DMS53 (cell line): ENCODE measurements at regions not wholly inside any gene's neighbourhood (a gene's known extent, or its start where the extent isn't known, plus 50 kb on each side); places are given as distances from the start of the nearest gene placed in this dataset.
A peak's percentile ranks its signal among the peaks of the same experiment; 100 is the strongest.

Source experiments
- DNase-seq: peaks from one replicate; lab custom pipeline; 2025; lab: John Stamatoyannopoulos, UW

DNA sequence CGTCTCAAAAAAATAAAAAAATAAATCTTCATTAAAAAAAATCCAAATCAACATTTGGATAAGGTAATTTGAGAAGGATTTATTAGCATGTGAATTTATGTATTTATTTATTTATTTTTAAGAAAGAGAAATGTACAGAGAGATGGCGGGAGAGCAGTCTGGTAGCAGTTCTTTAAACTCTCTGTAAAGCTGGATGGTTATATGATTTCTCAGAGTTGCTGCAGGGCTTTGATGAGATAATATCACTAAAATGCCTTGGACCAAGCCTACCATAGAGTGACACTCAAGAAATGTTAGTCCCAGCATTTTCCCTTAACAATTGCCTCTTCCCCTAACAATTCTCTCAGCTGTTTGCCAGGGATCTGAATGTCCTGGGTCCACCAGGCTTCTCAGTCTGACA is 103.4 kb upstream of the LNX1 start:
- DNase-seq, result no peak

DNA sequence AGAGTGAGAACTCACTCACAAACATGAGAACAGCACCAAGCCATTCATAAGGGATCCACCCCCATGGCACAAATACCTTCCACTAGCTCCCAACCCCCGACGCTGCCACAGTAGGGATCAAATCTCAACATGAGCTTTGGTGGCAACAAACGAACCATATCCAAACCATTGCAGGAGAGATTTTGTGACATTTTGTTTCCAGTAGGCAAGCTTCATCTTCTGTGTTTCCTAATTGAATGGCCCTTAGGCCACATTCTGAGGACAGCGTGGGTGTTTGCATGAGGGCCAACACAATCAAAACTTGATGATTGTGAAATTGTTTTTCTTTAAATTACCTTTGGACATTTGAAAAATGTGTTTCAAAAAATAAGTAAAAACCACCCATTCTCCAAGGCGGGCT is 102.6 kb upstream of the LNX1 start:
- DNase-seq, result no peak

GRCh38 chr4:53693408-53693807 is 102.1 kb upstream of the LNX1 start:
- DNase-seq, result peak; percentile 60

DNA sequence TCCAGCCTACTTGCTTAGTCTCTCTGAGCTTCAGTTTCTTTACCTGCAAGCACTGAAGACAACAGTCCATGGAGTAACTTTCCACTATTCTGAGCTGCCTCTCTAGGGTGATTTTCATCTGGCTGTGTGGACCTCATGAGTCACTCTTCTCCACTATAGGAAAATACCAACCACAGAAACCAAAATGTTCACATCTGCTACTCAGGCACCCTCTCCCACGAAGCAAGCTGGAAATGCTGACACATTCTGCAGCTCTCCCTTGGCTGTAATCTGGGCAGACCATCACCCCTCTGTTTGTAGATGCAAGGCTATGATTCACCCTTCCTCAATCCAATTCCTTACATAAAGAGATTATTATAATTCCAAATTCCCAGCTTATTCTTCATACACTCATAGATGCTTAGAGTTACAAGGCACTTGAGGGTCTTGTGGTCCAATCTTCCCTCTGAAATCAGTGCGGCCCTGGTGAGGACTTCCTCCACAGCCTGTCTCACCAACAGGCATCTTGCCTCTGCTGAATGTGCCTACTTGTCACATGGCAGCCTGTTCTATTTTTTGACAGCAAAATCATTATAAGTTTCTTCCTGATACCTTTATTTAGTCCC is 97.0 kb upstream of the LNX1 start:
- DNase-seq, result peak; percentile 10

GRCh38 chr4:53686521-53686920 is 95.2 kb upstream of the LNX1 start:
- DNase-seq, result no peak

- no peak for DNase-seq
Measured at GRCh38 chr4:53684136-53685130, 93.1 kb upstream of the LNX1 start.

GRCh38 chr4:53682908-53683307 is 91.6 kb upstream of the LNX1 start:
- no peak for DNase-seq

GRCh38 chr4:53682196-53682595 is 90.9 kb upstream of the LNX1 start:
- no peak for DNase-seq

DNA sequence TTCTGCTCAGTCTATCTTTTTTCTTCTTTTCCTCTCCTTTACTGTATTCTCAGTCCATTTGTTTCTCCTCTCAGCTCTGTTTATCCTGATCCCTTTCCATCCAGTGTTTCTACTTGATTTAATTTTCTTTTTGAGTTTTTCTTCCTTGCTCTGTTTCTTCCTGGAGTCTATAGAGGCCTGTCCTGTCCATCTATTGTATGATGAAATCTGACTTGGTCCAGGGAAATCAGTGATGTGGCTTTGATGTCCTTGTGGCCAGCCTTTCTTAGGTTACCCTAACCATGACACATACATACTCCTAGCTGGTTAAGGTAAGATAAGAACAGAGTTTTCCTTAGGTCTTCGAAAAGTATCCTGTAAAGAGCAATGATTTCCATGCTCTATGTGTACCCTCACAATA is 89.3 kb upstream of the LNX1 start:
- no peak for DNase-seq

DNA sequence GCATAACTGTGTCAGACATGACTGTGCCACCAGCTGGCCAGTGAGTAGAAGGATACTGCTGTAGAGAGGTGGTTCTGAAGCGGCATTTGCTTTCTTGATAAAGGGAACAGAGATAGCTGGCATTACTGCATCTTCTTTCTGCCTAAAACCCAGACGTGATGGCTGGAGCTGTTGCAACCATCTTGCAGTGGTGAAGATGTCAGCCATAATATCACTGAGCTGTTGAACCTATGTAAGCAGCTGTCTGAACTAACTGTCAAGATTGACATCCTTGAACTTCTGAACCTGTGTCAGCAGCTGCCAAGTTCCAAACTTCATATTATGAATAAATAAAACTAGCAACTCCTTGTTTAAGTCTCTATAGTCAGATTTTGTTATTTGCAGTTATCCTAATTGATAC is 88.9 kb upstream of the LNX1 start:
- DNase-seq, result no peak

GRCh38 chr4:53676402-53676871 is 85.2 kb upstream of the LNX1 start:
- no peak for DNase-seq

DNA sequence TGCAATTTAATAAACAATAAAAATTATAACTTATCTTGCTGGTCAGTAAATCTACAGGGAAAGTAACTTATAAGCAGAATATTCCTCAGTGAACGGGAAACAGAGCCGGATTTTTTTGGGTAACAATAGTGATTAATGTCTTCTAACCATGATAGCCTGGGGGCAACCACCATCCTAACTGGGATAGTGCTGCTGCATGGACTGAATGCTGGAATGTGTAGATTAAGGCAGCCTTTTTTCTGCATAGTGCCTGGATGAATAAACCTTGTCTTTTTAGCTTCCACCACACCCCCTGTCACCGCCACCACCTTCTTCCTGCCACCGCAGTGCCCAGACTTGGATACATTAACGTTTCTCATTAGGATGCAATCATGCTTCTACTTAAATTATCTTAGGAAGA is 83.6 kb upstream of the LNX1 start:
- DNase-seq, result no peak

DNA sequence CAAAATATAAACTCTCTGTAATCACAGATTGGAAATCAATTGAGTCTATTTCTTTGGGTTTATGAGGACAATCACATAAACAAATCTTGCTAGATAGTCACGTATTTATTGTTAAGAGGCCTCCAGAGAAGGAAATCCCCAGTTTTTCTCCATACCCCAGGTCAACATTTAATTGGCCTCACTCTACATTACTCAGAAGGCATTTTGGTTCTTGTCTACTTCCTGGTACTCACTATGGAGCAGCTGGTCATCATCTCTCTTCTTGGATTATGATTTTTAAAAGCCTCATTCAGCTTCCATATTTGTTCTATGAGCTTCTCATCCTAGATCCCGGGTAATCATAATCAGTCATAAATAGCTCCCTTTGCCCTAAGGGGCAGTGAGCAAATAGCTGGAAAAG is 81.6 kb upstream of the LNX1 start:
- DNase-seq, result peak; percentile 49

DNA sequence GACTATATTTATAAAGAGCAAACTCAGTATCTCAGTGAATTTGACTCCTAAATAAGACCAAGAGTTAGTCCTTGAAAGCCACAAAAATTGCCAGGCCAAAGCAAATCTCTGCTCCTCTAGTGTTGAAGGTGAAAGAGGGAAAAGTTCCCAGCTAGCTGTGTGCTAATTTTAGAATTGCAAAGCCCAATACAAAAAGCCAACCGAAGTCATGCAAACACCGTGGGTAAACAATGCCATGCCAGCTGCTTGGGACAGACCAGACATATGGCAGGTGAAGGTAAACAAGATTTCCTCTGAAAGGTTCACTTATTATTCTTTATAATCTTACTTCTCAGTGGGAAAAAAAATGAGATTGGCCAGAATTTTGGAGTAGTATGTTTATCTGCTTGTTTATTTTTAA is 80.5 kb upstream of the LNX1 start:
- DNase-seq, result peak; percentile 84

DNA sequence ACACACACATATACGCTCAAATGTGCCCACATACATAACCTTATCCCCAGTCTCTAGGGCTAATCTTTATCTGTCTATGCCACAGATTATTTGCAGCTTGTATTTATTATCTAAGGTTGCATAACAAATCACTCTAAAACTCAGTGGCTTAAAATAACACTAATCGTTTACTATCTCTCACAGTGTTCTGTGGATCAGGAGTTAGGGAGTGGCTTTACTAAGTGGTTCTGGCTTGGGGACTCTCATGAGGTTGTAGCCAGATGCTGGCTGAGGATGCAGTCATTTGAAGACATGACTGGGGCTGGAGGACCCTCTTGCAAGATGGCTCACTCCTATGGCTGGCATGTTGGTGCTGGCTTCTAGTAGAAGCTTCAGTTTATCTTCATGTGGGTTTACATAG is 68.5 kb upstream of the LNX1 start:
- DNase-seq, result no peak

DNA sequence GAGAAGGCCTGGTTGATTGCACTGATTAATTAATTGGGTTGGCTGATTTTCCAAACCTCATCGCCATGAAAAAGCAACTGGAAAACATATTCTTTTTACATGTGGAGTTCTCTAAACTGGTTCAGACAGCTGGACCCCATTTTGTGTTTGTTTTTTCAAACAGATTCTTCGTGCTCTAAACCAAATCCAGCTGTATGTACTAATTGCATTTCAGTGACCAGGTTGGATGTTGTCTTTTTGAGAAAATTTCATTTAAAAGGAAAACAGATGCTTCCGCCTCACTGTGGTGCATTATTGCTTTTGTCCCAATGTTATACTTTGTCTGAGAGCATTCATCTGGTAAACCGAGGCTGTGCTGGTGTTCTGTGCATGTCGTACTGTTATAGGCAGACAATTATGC is 67.8 kb upstream of the LNX1 start:
- DNase-seq, result no peak

DNA sequence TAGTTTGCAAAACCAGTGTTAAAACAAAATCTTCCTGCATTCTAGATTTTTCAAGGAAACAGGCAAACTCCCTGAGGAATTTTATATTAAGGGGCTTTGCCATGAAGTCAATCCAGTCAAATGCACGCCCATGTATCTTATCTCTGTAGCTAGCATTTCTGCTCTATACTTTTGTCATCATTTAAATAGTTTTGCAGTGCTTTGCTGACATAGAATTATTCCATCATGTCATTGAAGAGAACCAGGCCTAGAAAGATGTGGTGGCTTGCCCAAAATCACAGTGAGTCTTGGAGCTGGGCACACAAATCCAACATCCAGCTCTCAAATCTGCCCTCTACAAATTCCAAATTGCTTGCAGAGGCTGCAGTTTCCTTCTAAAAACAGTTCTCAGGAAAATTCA is 66.7 kb upstream of the LNX1 start:
- DNase-seq, result no peak

GRCh38 chr4:53656421-53656981 is 65.2 kb upstream of the LNX1 start:
- DNase-seq, result peak; percentile 27

GRCh38 chr4:53654300-53654758 is 63.0 kb upstream of the LNX1 start:
- peak; percentile 13 for DNase-seq

DNA sequence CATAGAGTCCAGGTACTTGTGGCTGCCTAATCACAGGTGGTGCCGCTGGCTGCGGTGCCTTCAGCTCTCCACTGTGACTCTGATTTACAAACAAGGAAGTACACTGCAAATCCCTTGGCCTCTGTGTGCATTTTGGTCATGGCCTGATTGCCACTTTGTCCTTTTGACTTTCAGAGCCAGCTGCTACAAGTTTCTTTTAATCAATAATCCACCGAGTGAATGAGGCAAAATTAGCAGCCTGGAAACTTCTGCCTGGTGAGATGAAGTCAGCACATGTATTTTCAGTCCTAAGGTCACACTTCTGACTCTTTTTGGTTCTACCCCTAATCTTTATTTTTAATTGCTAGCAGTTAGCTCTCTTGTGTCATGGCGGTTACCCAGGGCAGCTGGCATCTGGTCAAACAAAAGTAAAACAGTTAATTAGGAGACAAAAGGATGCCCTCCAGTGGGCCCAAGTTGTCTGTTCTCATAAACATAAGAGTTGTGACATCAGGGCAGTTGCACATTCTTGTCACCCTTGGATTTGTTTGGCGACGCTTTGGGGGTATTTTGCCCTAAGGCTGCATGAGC is 62.3 kb upstream of the LNX1 start:
- DNase-seq, result peak; percentile 88

DNA sequence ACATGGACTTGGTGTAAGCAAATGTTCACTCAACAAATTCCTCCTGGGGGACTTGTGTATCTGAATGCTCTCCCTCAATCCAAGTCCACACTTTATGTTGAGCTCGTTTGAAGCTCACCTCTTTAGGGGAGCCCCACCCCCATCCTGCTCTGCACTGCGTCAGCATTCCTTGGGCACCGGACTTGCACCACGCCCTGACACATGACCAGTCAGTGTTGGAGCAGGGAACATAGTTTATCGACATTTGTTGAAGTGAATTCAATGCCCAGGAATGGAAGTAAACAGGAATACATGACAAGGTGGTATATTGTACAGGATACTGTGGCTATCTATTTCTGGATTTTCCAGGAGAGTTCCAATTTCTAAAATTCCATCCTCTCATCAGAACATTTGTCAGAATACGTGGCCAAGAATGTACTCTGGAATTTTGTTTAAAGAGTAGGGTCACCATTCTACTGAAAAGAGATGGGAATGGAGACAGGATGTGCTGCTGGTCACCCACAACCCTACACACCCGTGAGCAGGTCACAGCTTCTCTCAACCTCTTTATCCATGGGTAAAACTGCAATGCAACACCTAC is 60.0 kb upstream of the LNX1 start:
- no peak for DNase-seq

GRCh38 chr4:53649357-53649756 is 58.1 kb upstream of the LNX1 start:
- no peak for DNase-seq
